Fibroblast of pulmonary artery (primary cell): ENCODE measurements at regions not wholly inside any gene's neighbourhood (a gene's known extent, or its start where the extent isn't known, plus 50 kb on each side); places are given as distances from the start of the nearest gene placed in this dataset.

Experiments used
- DNase-seq: peaks from one replicate; pipeline ENCODE4 v3.0.0-alpha.2; 2010; ENCODE audit warnings: low read depth
- H3K4me3 ChIP-seq: replicated peaks from 2 replicates; pipeline ENCODE4 v1.5.1; 2011; ENCODE audit warnings: low read depth, mild to moderate bottlenecking, control low read depth, low read length, moderate library complexity
- TF ChIP-seq, protein P1 (sequence below): IDR thresholded peaks from 2 replicates; pipeline ENCODE4 v1.5.1; 2011; ENCODE audit warnings: mild to moderate bottlenecking, control low read depth, low read length, inconsistent platforms; ENCODE audit errors: missing control alignments

DNA sequence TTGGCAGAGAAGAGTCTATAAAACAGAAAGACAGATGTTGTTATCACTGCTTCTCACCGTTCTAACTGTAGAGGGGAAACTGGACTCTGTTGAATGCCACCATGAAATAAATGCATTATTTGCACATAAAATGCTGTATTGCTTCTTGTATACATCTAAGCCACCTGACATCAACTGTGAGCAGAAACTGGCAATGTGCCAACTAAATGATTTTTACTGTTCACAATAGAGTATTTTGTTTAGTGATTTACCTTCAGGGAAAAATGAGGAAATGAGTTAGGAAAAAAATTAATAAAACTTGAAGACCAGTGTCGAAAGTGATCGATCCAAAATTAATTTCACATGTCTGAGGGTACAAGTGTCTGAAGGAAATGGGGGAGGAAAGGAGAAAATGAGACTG lies 65.9 kb upstream of the TNIP3 start:
- no peak overlapping the region for H3K4me3 ChIP-seq
- DNase-seq = no peak
- TF ChIP-seq, protein P1, sequence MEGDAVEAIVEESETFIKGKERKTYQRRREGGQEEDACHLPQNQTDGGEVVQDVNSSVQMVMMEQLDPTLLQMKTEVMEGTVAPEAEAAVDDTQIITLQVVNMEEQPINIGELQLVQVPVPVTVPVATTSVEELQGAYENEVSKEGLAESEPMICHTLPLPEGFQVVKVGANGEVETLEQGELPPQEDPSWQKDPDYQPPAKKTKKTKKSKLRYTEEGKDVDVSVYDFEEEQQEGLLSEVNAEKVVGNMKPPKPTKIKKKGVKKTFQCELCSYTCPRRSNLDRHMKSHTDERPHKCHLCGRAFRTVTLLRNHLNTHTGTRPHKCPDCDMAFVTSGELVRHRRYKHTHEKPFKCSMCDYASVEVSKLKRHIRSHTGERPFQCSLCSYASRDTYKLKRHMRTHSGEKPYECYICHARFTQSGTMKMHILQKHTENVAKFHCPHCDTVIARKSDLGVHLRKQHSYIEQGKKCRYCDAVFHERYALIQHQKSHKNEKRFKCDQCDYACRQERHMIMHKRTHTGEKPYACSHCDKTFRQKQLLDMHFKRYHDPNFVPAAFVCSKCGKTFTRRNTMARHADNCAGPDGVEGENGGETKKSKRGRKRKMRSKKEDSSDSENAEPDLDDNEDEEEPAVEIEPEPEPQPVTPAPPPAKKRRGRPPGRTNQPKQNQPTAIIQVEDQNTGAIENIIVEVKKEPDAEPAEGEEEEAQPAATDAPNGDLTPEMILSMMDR = no peak

DNA sequence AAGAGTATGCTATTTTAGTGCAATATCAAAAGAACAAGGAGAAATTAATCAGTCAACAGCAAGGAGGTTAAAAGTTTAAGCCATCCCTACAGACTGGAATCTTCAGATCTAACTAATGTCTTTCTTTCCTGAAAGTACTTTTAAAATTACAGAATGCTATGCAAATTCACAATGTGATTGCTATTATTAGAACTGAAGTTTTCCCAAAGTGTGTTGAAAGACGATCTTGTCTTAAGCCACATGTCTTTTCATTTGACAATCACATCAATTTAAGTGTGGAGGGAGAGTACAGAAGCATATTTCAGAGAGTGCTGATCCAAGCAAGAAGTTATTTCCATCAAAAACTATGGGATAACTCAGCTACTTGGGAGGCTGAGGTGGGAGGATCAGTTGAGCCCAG lies 64.7 kb upstream of the TNIP3 start:
- DNase-seq = no peak
- TF ChIP-seq, protein P1 = no peak
- H3K4me3 ChIP-seq = no peak overlapping the region

DNA sequence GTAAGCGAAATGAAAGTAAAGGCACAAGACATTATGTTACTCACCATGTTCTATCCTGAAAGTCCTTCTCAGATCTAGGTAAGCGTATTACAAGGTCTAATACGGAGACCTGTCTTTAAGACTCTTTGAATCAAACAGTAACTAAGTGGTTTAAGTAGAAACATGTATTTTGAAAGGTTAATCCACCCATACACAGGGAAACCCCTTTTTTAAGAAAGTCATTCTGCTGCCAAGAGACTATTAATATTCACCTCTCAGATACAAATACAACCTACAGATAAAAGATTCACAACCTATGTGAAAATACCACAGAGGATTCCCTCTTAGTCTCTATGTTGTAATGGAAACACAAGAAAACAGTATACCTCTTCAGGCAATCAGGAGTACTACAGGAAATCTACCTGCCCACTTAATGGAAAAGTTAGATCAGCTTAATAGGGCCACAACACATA lies 63.2 kb upstream of the TNIP3 start:
- TF ChIP-seq, protein P1 = no peak
- H3K4me3 ChIP-seq = no peak overlapping the region
- DNase-seq = no peak

DNA sequence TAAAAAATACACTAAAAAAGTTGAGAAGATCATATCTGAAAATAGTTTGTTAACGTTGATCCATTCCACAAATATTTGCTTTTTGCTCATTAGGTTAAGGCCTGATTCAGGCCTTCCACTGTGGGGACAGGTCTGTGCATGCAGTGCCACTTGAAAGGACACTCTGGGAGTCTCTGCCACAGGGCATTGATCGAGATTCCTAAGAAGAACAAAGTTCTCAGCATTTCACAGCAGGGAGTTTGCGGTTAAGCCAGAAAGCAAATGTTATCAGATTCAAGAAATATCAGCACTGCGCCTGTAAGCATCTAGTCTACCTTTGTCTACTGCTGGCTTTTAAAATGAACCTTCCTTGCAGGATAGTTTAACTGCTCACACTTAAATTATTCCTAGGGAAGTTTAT lies 62.2 kb upstream of the TNIP3 start:
- DNase-seq = no peak
- TF ChIP-seq, protein P1 = no peak
- H3K4me3 ChIP-seq = no peak overlapping the region

DNA sequence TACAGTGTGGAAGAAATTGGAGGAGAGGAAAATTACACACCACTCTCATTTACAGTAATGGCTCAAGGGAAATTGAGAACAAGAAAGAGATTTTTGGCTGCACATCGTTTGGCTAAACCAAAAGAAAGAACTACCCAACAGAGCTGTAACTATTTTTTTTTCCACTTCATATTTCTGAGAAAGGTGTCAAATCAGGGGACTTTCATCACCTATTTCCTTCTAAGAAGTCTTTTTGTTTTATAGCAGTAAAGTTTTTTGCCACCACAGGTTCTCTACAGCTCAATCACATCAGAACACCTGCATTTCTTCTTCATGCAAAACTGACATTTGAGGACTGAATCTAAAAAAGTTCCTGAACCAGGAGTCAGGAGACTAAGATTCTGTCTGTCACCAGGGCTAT lies 57.5 kb upstream of the TNIP3 start:
- no peak for DNase-seq
- H3K4me3 ChIP-seq = no peak overlapping the region
- TF ChIP-seq, protein P1 = no peak

DNA sequence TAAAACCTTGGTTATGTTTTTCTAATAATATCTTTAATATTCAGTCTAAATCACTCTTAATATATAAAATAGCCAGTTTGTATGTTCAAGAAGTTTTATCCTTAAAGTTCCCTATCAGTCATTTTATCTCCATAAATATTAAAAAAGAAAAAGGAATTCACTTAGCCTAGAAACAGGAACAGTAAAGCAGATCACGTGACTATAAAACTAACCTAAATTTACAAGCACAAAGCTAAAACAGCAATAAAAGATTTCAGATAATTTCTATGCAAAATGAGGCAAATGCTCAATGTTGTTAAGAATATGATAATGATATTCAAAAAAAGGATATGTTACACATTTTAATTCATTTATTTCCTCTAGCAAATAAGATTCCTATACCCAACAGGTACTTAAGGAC lies 57.1 kb upstream of the TNIP3 start:
- no peak for DNase-seq
- H3K4me3 ChIP-seq = no peak overlapping the region
- TF ChIP-seq, protein P1 = no peak

DNA sequence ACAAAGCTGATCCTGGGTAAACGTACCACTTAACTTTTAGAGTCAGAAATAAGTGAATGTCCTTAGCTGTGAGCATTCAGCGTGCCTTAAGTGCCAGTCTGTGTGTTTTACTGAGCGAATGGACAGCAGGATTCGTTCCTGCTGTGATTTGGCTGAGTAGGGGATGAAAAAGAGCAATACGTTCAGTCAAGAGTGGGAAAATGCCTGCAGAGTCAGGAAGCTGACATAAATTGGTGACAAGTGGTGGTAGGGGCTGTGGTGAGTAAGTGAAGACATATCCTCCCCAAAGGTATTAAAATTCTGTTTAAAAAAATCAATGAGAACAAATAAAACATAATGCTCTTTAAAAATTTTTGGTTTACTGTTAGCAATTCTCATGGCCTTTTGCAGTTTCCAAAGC lies 56.6 kb upstream of the TNIP3 start:
- TF ChIP-seq, protein P1 = no peak
- H3K4me3 ChIP-seq = no peak overlapping the region
- no peak for DNase-seq
